Amniotic stem cell (primary cell): ENCODE measurements at regions not wholly inside any gene's neighbourhood (a gene's known extent, or its start where the extent isn't known, plus 50 kb on each side); places are given as distances from the start of the nearest gene placed in this dataset.
"Not testable (repeated sequence)": the region's sequence is repeated elsewhere in the genome, so short reads cannot be mapped to it uniquely, and the experiment has no call there.

Experiments
- DNase-seq: peaks from one replicate; lab custom pipeline; 2025; lab: John Stamatoyannopoulos, UW

GRCh38 chr13:80173224-80173623 lies 167.7 kb downstream of the SPRY2 start:
- DNase-seq: no peak

GRCh38 chr13:80171096-80171495 lies 169.8 kb downstream of the SPRY2 start:
- no peak for DNase-seq

- DNase-seq: no peak
These were observed 172.7 kb downstream of the SPRY2 start for GRCh38 chr13:80168089-80168850.

GRCh38 chr13:80166352-80166751 lies 174.6 kb downstream of the SPRY2 start:
- DNase-seq: no peak

- DNase-seq: no peak
These were observed 176.5 kb downstream of the SPRY2 start for GRCh38 chr13:80164462-80164861.

- no peak for DNase-seq
These were observed 179.0 kb downstream of the SPRY2 start for GRCh38 chr13:80161896-80162295.

GRCh38 chr13:80161219-80161618 lies 179.7 kb downstream of the SPRY2 start:
- no peak for DNase-seq

GRCh38 chr13:80160110-80160509 lies 180.8 kb downstream of the SPRY2 start:
- DNase-seq: no peak

- no peak for DNase-seq
These were observed 183.5 kb downstream of the SPRY2 start for GRCh38 chr13:80157261-80157932.

- not testable (repeated sequence) for DNase-seq
These were observed 188.8 kb downstream of the SPRY2 start for GRCh38 chr13:80152142-80152541.

GRCh38 chr13:80151016-80151415 lies 189.9 kb downstream of the SPRY2 start:
- DNase-seq: no peak

GRCh38 chr13:80149736-80150135 lies 191.2 kb downstream of the SPRY2 start:
- no peak for DNase-seq

GRCh38 chr13:80145171-80145690 lies 195.7 kb downstream of the SPRY2 start:
- no peak for DNase-seq

- DNase-seq: no peak
These were observed 196.4 kb downstream of the SPRY2 start for GRCh38 chr13:80144493-80144892.

- DNase-seq: peak; percentile 63
These were observed 199.6 kb downstream of the SPRY2 start for GRCh38 chr13:80141123-80141849.

GRCh38 chr13:80140685-80141084 lies 200.2 kb downstream of the SPRY2 start:
- DNase-seq: no peak

GRCh38 chr13:80139196-80139595 lies 201.7 kb downstream of the SPRY2 start:
- DNase-seq: no peak

GRCh38 chr13:80137994-80138393 lies 202.9 kb downstream of the SPRY2 start:
- no peak for DNase-seq

- DNase-seq: no peak
These were observed 206.6 kb downstream of the SPRY2 start for GRCh38 chr13:80134346-80134745.

- no peak for DNase-seq
These were observed 207.2 kb downstream of the SPRY2 start for GRCh38 chr13:80133631-80134261.

- no peak for DNase-seq
These were observed 208.0 kb downstream of the SPRY2 start for GRCh38 chr13:80132741-80133601.
